ENCODE measurements at regions not wholly inside any gene's neighbourhood (a gene's known extent, or its start where the extent isn't known, plus 50 kb on each side); places are given as distances from the start of the nearest gene placed in this dataset.

GRCh38 chr3:178434206-178434805 is 101.9 kb upstream of the KCNMB2 start:
- no peak for FAIRE-seq
- DNase-seq (ENCODE audit: insufficient read length, low spot score): no peak
- TF ChIP-seq, protein P1, sequence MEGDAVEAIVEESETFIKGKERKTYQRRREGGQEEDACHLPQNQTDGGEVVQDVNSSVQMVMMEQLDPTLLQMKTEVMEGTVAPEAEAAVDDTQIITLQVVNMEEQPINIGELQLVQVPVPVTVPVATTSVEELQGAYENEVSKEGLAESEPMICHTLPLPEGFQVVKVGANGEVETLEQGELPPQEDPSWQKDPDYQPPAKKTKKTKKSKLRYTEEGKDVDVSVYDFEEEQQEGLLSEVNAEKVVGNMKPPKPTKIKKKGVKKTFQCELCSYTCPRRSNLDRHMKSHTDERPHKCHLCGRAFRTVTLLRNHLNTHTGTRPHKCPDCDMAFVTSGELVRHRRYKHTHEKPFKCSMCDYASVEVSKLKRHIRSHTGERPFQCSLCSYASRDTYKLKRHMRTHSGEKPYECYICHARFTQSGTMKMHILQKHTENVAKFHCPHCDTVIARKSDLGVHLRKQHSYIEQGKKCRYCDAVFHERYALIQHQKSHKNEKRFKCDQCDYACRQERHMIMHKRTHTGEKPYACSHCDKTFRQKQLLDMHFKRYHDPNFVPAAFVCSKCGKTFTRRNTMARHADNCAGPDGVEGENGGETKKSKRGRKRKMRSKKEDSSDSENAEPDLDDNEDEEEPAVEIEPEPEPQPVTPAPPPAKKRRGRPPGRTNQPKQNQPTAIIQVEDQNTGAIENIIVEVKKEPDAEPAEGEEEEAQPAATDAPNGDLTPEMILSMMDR (IDR thresholded peaks at IDR 0.05; ENCODE audit: insufficient read depth, missing control alignments): peak; percentile 22

- DNase-seq (ENCODE audit: insufficient read length, low spot score) (no peak), FAIRE-seq (no peak)
- TF ChIP-seq, protein P1 (IDR thresholded peaks at IDR 0.05; ENCODE audit: insufficient read depth, missing control alignments): no peak
These were observed 100.7 kb upstream of the KCNMB2 start for GRCh38 chr3:178435575-178435974.

- TF ChIP-seq, protein P1 (IDR thresholded peaks at IDR 0.05; ENCODE audit: insufficient read depth, missing control alignments): peak; percentile 58
- FAIRE-seq: peak; percentile 25
These were observed 99.5 kb upstream of the KCNMB2 start for GRCh38 chr3:178436773-178437172.

GRCh38 chr3:178437236-178437635 is 99.0 kb upstream of the KCNMB2 start:
- DNase-seq (ENCODE audit: insufficient read length, low spot score) (no peak), FAIRE-seq (no peak)

More at GRCh38 chr3:178436773-178437172, 99.5 kb upstream of the KCNMB2 start:
- DNase-seq (ENCODE audit: insufficient read length, low spot score): no peak

DNA sequence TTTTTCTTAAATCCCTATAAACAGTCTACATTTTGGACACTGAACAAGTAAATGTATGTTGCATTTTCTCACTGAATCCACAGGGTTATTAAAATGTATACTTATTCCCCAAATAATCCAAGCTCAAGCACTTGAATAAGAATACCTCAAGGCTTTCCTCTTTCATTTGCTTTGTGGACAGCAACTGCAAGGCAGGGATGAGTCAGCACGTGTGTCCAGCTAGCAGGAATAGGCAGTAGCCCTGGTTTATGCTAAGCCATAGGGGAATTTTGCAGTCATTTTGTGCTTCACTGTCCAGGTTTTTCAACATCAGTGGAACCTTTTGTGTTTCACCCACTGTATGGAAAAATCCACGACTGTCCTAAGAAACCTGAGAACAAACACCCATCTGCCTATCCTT is 96.7 kb upstream of the KCNMB2 start:
- TF ChIP-seq, protein P1 (IDR thresholded peaks at IDR 0.05; ENCODE audit: insufficient read depth, missing control alignments): no peak
- DNase-seq (ENCODE audit: insufficient read length, low spot score): no peak
- no peak for FAIRE-seq

More at GRCh38 chr3:178437236-178437635, 99.0 kb upstream of the KCNMB2 start:
- TF ChIP-seq, protein P1 (IDR thresholded peaks at IDR 0.05; ENCODE audit: insufficient read depth, missing control alignments): no peak

DNA sequence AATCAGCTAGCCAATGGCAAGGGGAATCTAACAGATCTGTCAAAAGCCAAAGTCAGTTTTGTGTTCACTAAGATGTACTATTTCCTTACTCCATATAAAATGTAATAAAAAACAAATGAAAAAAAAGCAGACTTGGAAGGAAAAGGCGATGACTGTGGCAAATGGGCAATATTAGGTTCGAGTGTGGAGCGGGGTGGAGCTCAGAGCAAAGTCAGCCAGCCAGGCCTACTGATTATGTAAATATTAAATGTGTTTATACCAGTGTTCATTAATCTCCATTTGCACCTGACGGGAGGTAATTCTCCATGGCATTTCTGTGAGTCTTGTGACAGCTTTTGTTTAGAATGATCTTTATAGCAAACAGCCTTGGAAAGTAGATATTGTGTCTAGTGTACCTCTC is 96.2 kb upstream of the KCNMB2 start:
- TF ChIP-seq, protein P1 (IDR thresholded peaks at IDR 0.05; ENCODE audit: insufficient read depth, missing control alignments): no peak
- FAIRE-seq: no peak

DNA sequence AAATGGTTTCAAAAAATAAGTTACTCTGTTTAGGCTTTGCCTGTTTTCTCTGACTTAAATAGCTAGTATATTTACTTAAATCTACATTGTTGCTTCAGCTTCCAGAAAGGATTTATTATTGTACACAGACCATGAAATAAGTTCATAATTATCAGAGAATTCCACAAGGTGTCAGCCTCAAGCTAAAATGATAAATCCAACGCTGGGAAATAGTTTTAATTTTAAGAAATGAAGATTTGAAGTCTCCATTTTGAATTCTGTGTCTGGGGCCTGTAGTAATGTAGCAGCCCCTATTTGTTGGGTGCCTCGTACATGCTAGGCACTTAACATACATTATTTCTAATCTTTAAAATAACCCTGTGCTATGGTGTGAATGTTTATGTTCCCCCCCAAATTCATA is 92.6 kb upstream of the KCNMB2 start:
- TF ChIP-seq, protein P1 (IDR thresholded peaks at IDR 0.05; ENCODE audit: insufficient read depth, missing control alignments): peak; percentile 17
- DNase-seq (ENCODE audit: insufficient read length, low spot score): no peak
- no peak for FAIRE-seq

More for the DNA sequence above, 96.2 kb upstream of the KCNMB2 start:
- no peak for DNase-seq (ENCODE audit: insufficient read length, low spot score)
